GM19324 (cell line): ENCODE measurements at regions not wholly inside any gene's neighbourhood (a gene's known extent, or its start where the extent isn't known, plus 50 kb on each side); places are given as distances from the start of the nearest gene placed in this dataset.

Experiments used
- ATAC-seq: cut with Tn5 transposase; IDR thresholded peaks from one replicate; pipeline ENCODE4 v1.9.1; 2021; ENCODE audit warnings: mild to moderate bottlenecking, moderate library complexity; ENCODE audit not compliant: unreplicated experiment, low FRiP score

- peak; percentile 83 for ATAC-seq
These were observed 222.4 kb upstream of the JARID2 start for GRCh38 chr6:15023448-15023847.

GRCh38 chr6:15025446-15025845 is 220.4 kb upstream of the JARID2 start:
- ATAC-seq: no peak

- ATAC-seq: no peak
These were observed 219.0 kb upstream of the JARID2 start for GRCh38 chr6:15026832-15027231.

GRCh38 chr6:15027472-15027871 is 218.4 kb upstream of the JARID2 start:
- no peak for ATAC-seq

GRCh38 chr6:15032015-15032414 is 213.9 kb upstream of the JARID2 start:
- no peak for ATAC-seq

GRCh38 chr6:15033850-15034203 is 212.0 kb upstream of the JARID2 start:
- no peak for ATAC-seq

GRCh38 chr6:15036690-15037245 is 209.1 kb upstream of the JARID2 start:
- no peak for ATAC-seq

- ATAC-seq: no peak
These were observed 208.6 kb upstream of the JARID2 start for GRCh38 chr6:15037253-15037652.

GRCh38 chr6:15038013-15038791 is 207.7 kb upstream of the JARID2 start:
- no peak for ATAC-seq

GRCh38 chr6:15039136-15039535 is 206.7 kb upstream of the JARID2 start:
- no peak for ATAC-seq

- ATAC-seq: no peak
These were observed 202.9 kb upstream of the JARID2 start for GRCh38 chr6:15042938-15043337.

- ATAC-seq: no peak
These were observed 201.6 kb upstream of the JARID2 start for GRCh38 chr6:15044146-15044882.

GRCh38 chr6:15044948-15045347 is 200.9 kb upstream of the JARID2 start:
- ATAC-seq: no peak

GRCh38 chr6:15046751-15047150 is 199.1 kb upstream of the JARID2 start:
- ATAC-seq: no peak

- ATAC-seq: no peak
These were observed 197.5 kb upstream of the JARID2 start for GRCh38 chr6:15048367-15048766.

GRCh38 chr6:15058200-15059061 is 187.4 kb upstream of the JARID2 start:
- no peak for ATAC-seq

GRCh38 chr6:15061180-15061641 is 184.7 kb upstream of the JARID2 start:
- no peak for ATAC-seq

- ATAC-seq: no peak
These were observed 183.9 kb upstream of the JARID2 start for GRCh38 chr6:15061908-15062515.

GRCh38 chr6:15062516-15063252 is 183.2 kb upstream of the JARID2 start:
- ATAC-seq: no peak
